Suprapubic skin (tissue), 3 donors: ENCODE measurements at regions not wholly inside any gene's neighbourhood (a gene's known extent, or its start where the extent isn't known, plus 50 kb on each side); places are given as distances from the start of the nearest gene placed in this dataset.

ENCODE experiments used
- POLR2A ChIP-seq, 2 donors: fragments of 450-650 bp; IDR thresholded peaks; one replicate each; pipeline ENCODE4 v1.6.1; 2017; ENCODE audit warnings: antibody characterized with exemption in 2 of 2, mild to moderate bottlenecking in 2 of 2, moderate library complexity in 2 of 2
- TF ChIP-seq, protein P1 (sequence below), 2 donors: fragments of 200-600 bp in 1 of 2; fragments of 450-650 bp in 1 of 2; sonication (generic) in 1 of 2; IDR thresholded peaks; one replicate each; pipeline ENCODE4 v1.5.1; 2016 to 2019; ENCODE audit warnings: antibody characterized with exemption in 2 of 2, mild to moderate bottlenecking in 1 of 2, moderate library complexity in 1 of 2

DNA sequence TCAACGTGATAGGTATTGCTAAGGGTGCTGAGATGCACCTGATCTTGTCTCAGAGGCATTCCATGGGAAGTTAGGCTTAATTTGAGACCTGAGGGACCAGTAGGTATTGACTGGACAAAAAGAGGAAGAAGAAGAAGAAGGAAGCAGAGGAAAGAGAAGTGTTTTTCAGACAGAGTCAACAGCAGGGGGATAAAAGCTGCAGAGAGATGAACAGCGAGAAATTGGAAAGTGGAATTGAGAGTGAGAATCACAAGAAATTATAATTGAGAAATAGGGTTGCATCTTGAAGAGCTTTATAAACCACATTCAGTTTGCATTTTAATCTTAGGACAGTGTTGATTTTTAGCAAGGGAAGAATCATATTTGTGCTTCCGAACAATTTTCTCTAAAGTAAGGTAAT is 254.0 kb downstream of the CD83 start:
- TF ChIP-seq, protein P1, sequence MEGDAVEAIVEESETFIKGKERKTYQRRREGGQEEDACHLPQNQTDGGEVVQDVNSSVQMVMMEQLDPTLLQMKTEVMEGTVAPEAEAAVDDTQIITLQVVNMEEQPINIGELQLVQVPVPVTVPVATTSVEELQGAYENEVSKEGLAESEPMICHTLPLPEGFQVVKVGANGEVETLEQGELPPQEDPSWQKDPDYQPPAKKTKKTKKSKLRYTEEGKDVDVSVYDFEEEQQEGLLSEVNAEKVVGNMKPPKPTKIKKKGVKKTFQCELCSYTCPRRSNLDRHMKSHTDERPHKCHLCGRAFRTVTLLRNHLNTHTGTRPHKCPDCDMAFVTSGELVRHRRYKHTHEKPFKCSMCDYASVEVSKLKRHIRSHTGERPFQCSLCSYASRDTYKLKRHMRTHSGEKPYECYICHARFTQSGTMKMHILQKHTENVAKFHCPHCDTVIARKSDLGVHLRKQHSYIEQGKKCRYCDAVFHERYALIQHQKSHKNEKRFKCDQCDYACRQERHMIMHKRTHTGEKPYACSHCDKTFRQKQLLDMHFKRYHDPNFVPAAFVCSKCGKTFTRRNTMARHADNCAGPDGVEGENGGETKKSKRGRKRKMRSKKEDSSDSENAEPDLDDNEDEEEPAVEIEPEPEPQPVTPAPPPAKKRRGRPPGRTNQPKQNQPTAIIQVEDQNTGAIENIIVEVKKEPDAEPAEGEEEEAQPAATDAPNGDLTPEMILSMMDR (IDR thresholded peaks at IDR 0.05) = no peak
- TF ChIP-seq POLR2A (IDR thresholded peaks at IDR 0.05) = no peak
